HEK293 (cell line): ENCODE measurements at regions not wholly inside any gene's neighbourhood (a gene's known extent, or its start where the extent isn't known, plus 50 kb on each side); places are given as distances from the start of the nearest gene placed in this dataset.

Source experiments
- CTCF ChIA-PET: fragments of 350-600 bp; formaldehyde crosslinking; extraction: SDS; loops from one replicate; lab custom pipeline; 2021; ENCODE audit warnings: antibody characterized with exemption; lab: Yijun Ruan, JAX
- POLR2A ChIA-PET: fragments of 300-600 bp; formaldehyde crosslinking; extraction: SDS; loops from one replicate; lab custom pipeline; 2020; ENCODE audit warnings: antibody characterized with exemption, inconsistent platforms; lab: Yijun Ruan, JAX
- H3K27ac ChIP-seq: fragments of 200-500 bp; sonication (Bioruptor generic); 2 replicates; pipeline ENCODE4 v1.5.1; 2014; ENCODE audit warnings: low read depth, low read length, control low read depth, inconsistent platforms; ENCODE audit errors: extremely low read depth
- H3K36me3 ChIP-seq, 2 experiments: fragments of 200-500 bp in 1 of 2; sonication (Bioruptor generic) in 1 of 2; 1 replicate in 1 of 2; 2 replicates in 1 of 2; pipeline ENCODE4 v1.5.1; 2014 to 2017; ENCODE audit warnings: inconsistent platforms in 2 of 2, low read length in 2 of 2; ENCODE audit not compliant: control insufficient read depth in 2 of 2, insufficient read depth in 1 of 2
- H3K4me1 ChIP-seq: fragments of 200-500 bp; sonication (Bioruptor generic); 2 replicates; pipeline ENCODE4 v1.5.1; 2014; ENCODE audit warnings: mild to moderate bottlenecking, low read length, inconsistent platforms; ENCODE audit not compliant: control insufficient read depth, insufficient read depth
- H3K4me3 ChIP-seq: 2 replicates; pipeline ENCODE4 v1.5.1; 2011; ENCODE audit warnings: low read depth, mild to moderate bottlenecking, control low read depth, low read length, moderate library complexity
- H3K9me3 ChIP-seq: fragments of 200-500 bp; sonication (Bioruptor generic); 2 replicates; pipeline ENCODE4 v1.5.1; 2014; ENCODE audit warnings: low read depth, low read length, inconsistent platforms; ENCODE audit not compliant: control insufficient read depth, insufficient read depth
- EGR2 ChIP-seq: fragments of 450-650 bp; formaldehyde crosslinking; IDR thresholded peaks from 2 replicates; pipeline ENCODE4 v1.5.1; 2016; ENCODE audit warnings: low read depth, missing biosample characterization, missing genetic modification characterization
- ZNF132 ChIP-seq: fragments of 450-650 bp; formaldehyde crosslinking; IDR thresholded peaks from 2 replicates; pipeline ENCODE4 v1.5.1; 2017; ENCODE audit warnings: missing biosample characterization, missing genetic modification characterization, borderline replicate concordance
- ZNF184 ChIP-seq: fragments of 450-650 bp; IDR thresholded peaks from 2 replicates; pipeline ENCODE4 v1.5.1; 2018; ENCODE audit warnings: missing biosample characterization, mild to moderate bottlenecking, missing genetic modification characterization
- ZNF221 ChIP-seq: fragments of 450-650 bp; formaldehyde crosslinking; IDR thresholded peaks from 2 replicates; pipeline ENCODE4 v1.5.1; 2017; ENCODE audit warnings: missing biosample characterization, missing genetic modification characterization, borderline replicate concordance
- ZNF37A ChIP-seq: fragments of 450-650 bp; IDR thresholded peaks from 2 replicates; pipeline ENCODE4 v1.5.1; 2018; ENCODE audit warnings: missing biosample characterization, missing genetic modification characterization
- ZNF624 ChIP-seq: fragments of 450-650 bp; formaldehyde crosslinking; IDR thresholded peaks from 2 replicates; pipeline ENCODE4 v1.5.1; 2017; ENCODE audit warnings: missing biosample characterization, missing genetic modification characterization
- ZNF654 ChIP-seq: fragments of 450-650 bp; formaldehyde crosslinking; IDR thresholded peaks from 2 replicates; pipeline ENCODE4 v1.5.1; 2016; ENCODE audit warnings: low read depth, missing biosample characterization, missing genetic modification characterization
- ZNF791 ChIP-seq: fragments of 450-650 bp; formaldehyde crosslinking; IDR thresholded peaks from 2 replicates; pipeline ENCODE4 v1.5.1; 2016; ENCODE audit warnings: missing biosample characterization, missing genetic modification characterization
- TF ChIP-seq, protein P1 (sequence below): fragments of 450-650 bp; formaldehyde crosslinking; IDR thresholded peaks from 2 replicates; pipeline ENCODE4 v1.5.1; 2017; ENCODE audit warnings: missing biosample characterization, missing genetic modification characterization
- TF ChIP-seq, protein P2 (sequence below): fragments of 450-650 bp; IDR thresholded peaks from 2 replicates; pipeline ENCODE4 v1.5.1; 2018; ENCODE audit warnings: missing biosample characterization, mild to moderate bottlenecking, missing genetic modification characterization
- TF ChIP-seq, protein P3 (sequence below): fragments of 450-650 bp; formaldehyde crosslinking; IDR thresholded peaks from 2 replicates; pipeline ENCODE4 v1.5.1; 2016; ENCODE audit warnings: missing biosample characterization, missing genetic modification characterization
- TF ChIP-seq, protein P4 (sequence below): fragments of 450-650 bp; formaldehyde crosslinking; IDR thresholded peaks from 2 replicates; pipeline ENCODE4 v1.5.1; 2016; ENCODE audit warnings: missing biosample characterization, missing genetic modification characterization
- TF ChIP-seq, protein P5 (sequence below): fragments of 450-650 bp; formaldehyde crosslinking; IDR thresholded peaks from 2 replicates; pipeline ENCODE4 v1.5.1; 2016; ENCODE audit warnings: missing biosample characterization, missing genetic modification characterization
- TF ChIP-seq, protein P6 (sequence below): fragments of 450-650 bp; formaldehyde crosslinking; IDR thresholded peaks from 2 replicates; pipeline ENCODE4 v1.5.1; 2016; ENCODE audit warnings: missing biosample characterization, missing genetic modification characterization

DNA sequence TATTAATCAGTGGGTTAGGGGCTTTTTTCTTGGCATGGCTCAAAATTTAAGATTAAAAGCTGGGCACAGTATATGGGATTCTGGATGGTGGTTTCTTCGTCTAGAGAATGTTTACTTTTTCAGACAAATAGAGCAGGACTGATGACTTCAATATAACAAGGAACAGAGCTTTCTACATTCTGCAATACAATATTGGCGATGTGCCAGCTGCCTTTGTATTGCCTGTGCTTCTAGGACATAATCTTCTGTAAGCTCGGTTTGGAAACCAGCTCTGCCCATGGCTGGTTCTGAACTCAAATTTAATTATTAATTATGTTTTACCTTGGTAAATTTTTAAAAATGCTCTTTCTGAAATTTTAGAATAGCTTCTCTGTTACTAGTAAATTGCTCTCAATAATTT lies 139.1 kb upstream of the TRPC4 start:
- Histone ChIP-seq H3K27ac (no peak overlapping the region), H3K36me3 (no peaks in the 10 kb centered on the region), H3K4me3 (no peak overlapping the region), H3K4me1 (no peaks in the 10 kb centered on the region), H3K9me3 (no peaks in the 10 kb centered on the region)
- CTCF ChIA-PET = interaction anchor here (0.6 kb wide), 1 partner anchor 18 kb away, joined by 5 read pairs; no protein-coding TSS in a partner anchor
- TF ChIP-seq, protein P1, sequence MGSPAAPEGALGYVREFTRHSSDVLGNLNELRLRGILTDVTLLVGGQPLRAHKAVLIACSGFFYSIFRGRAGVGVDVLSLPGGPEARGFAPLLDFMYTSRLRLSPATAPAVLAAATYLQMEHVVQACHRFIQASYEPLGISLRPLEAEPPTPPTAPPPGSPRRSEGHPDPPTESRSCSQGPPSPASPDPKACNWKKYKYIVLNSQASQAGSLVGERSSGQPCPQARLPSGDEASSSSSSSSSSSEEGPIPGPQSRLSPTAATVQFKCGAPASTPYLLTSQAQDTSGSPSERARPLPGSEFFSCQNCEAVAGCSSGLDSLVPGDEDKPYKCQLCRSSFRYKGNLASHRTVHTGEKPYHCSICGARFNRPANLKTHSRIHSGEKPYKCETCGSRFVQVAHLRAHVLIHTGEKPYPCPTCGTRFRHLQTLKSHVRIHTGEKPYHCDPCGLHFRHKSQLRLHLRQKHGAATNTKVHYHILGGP (tag by site-specific recombination) = 0 out of 2 replicates have a peak, but pooled peaks have one; percentile 14
- TF ChIP-seq ZNF624 (tag by site-specific recombination) (no peak), ZNF791 (no peak), ZNF184 (tag by site-specific recombination) (peak; percentile 33; the same call in 1 of the 2 replicates), EGR2 (tag by site-specific recombination) (no peak), ZNF132 (tag by site-specific recombination) (no peak), ZNF654 (tag by site-specific recombination) (no peak), ZNF37A (tag by site-specific recombination) (0 out of 2 replicates have a peak, but pooled peaks have one; percentile 32), ZNF221 (no peak)
- TF ChIP-seq, protein P2, sequence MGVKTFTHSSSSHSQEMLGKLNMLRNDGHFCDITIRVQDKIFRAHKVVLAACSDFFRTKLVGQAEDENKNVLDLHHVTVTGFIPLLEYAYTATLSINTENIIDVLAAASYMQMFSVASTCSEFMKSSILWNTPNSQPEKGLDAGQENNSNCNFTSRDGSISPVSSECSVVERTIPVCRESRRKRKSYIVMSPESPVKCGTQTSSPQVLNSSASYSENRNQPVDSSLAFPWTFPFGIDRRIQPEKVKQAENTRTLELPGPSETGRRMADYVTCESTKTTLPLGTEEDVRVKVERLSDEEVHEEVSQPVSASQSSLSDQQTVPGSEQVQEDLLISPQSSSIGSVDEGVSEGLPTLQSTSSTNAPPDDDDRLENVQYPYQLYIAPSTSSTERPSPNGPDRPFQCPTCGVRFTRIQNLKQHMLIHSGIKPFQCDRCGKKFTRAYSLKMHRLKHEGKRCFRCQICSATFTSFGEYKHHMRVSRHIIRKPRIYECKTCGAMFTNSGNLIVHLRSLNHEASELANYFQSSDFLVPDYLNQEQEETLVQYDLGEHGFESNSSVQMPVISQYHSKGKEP (tag by site-specific recombination) = 0 out of 2 replicates have a peak, but pooled peaks have one; percentile 39
- TF ChIP-seq, protein P3, sequence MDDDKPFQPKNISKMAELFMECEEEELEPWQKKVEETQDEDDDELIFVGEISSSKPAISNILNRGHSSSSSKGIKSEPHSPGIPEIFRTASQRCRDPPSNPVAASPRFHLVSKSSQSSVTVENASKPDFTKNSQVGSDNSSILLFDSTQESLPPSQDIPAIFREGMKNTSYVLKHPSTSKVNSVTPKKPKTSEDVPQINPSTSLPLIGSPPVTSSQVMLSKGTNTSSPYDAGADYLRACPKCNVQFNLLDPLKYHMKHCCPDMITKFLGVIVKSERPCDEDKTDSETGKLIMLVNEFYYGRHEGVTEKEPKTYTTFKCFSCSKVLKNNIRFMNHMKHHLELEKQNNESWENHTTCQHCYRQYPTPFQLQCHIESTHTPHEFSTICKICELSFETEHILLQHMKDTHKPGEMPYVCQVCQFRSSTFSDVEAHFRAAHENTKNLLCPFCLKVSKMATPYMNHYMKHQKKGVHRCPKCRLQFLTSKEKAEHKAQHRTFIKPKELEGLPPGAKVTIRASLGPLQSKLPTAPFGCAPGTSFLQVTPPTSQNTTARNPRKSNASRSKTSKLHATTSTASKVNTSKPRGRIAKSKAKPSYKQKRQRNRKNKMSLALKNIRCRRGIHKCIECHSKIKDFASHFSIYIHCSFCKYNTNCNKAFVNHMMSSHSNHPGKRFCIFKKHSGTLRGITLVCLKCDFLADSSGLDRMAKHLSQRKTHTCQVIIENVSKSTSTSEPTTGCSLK (tag by site-specific recombination) = no peak
- TF ChIP-seq, protein P4, sequence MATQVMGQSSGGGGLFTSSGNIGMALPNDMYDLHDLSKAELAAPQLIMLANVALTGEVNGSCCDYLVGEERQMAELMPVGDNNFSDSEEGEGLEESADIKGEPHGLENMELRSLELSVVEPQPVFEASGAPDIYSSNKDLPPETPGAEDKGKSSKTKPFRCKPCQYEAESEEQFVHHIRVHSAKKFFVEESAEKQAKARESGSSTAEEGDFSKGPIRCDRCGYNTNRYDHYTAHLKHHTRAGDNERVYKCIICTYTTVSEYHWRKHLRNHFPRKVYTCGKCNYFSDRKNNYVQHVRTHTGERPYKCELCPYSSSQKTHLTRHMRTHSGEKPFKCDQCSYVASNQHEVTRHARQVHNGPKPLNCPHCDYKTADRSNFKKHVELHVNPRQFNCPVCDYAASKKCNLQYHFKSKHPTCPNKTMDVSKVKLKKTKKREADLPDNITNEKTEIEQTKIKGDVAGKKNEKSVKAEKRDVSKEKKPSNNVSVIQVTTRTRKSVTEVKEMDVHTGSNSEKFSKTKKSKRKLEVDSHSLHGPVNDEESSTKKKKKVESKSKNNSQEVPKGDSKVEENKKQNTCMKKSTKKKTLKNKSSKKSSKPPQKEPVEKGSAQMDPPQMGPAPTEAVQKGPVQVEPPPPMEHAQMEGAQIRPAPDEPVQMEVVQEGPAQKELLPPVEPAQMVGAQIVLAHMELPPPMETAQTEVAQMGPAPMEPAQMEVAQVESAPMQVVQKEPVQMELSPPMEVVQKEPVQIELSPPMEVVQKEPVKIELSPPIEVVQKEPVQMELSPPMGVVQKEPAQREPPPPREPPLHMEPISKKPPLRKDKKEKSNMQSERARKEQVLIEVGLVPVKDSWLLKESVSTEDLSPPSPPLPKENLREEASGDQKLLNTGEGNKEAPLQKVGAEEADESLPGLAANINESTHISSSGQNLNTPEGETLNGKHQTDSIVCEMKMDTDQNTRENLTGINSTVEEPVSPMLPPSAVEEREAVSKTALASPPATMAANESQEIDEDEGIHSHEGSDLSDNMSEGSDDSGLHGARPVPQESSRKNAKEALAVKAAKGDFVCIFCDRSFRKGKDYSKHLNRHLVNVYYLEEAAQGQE (tag by site-specific recombination) = no peak
- TF ChIP-seq, protein P5, sequence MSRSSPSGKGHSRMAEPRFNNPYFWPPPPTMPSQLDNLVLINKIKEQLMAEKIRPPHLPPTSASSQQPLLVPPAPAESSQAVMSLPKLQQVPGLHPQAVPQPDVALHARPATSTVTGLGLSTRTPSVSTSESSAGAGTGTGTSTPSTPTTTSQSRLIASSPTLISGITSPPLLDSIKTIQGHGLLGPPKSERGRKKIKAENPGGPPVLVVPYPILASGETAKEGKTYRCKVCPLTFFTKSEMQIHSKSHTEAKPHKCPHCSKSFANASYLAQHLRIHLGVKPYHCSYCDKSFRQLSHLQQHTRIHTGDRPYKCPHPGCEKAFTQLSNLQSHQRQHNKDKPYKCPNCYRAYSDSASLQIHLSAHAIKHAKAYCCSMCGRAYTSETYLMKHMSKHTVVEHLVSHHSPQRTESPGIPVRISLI (tag by site-specific recombination) = no peak
- TF ChIP-seq, protein P6, sequence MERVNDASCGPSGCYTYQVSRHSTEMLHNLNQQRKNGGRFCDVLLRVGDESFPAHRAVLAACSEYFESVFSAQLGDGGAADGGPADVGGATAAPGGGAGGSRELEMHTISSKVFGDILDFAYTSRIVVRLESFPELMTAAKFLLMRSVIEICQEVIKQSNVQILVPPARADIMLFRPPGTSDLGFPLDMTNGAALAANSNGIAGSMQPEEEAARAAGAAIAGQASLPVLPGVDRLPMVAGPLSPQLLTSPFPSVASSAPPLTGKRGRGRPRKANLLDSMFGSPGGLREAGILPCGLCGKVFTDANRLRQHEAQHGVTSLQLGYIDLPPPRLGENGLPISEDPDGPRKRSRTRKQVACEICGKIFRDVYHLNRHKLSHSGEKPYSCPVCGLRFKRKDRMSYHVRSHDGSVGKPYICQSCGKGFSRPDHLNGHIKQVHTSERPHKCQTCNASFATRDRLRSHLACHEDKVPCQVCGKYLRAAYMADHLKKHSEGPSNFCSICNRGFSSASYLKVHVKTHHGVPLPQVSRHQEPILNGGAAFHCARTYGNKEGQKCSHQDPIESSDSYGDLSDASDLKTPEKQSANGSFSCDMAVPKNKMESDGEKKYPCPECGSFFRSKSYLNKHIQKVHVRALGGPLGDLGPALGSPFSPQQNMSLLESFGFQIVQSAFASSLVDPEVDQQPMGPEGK (tag by site-specific recombination) = no peak
- POLR2A ChIA-PET = no interaction called here
